ENCODE measurements at regions not wholly inside any gene's neighbourhood (a gene's known extent, or its start where the extent isn't known, plus 50 kb on each side); places are given as distances from the start of the nearest gene placed in this dataset.

DNA sequence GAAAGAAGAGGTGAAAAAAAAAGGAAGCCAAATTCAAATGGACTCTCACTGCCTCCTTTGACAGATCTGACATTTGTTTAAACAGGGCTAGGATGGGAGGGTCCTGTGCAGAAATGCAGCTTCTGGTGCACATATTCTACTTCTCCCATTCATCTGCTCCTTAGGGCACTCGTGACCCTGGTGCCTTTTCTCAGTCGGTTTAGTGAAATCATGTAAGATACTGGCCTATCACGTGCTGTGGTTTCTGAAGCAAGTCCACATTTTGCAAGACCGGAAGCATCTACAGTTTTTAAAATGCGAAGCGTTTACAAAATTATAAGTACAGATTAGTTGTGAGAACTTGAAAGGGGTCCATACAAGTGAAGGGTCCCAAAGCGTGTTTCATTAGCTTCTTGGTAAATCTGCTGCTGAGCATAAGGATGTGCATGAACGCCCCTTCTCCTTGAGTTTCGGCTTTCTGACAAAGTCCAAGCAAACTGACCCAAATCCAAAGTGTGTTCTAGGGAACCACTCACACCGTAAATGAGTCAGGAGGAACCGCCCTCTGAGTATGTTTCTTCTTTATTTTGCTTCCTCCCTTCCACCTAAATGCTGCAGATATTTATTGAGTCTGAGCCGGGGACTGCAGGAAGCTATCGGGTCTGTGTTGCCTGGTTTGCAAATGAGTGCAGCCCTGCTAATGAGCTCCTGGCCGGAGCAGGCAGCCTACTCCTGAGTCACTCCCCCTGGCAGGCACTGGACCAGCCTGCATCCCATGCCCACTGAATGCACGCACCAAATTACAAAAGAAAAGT lies 323.8 kb upstream of the JARID2 start:
- peak; percentile 44 for DNase-seq (ENCODE audit: low spot score)

DNA sequence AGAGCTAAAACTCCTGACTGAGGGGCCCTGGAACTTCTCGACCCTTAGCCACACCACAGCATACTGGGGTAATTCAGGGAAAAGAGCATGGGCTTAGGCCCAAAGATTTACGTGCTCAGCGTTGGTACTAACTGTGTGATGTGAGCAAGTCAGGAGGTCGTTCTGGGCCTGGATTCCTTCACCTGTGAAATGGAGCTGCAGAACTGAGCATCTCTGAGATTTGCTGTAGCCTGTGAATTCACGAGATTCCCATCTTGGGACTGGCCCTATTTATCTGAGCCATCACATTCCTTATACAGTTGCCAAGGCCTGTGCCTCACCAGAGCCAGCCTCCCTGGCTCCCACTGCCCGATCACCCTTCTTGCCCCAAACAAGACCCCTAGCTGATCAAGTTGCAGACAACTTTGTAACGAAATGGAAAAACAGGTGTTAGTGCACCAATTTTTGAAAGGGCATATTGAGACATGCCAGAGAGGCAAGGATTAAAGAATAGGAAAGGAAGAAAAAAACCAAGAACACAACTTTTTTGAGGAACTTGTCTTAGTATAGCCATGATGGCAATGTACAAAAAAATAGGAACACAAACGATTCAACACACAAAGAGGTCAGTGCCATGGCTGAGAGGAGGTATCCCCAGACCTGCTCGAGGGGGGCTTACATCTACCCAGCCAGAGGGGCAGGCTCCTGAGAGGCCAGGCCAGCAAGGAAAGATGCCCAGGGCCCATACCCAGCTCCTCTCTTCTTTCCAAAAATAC lies 323.0 kb upstream of the JARID2 start:
- Histone ChIP-seq H4K20me1 (replicated peaks; ENCODE audit: insufficient read depth) (no peaks in the 10 kb centered on the region), H3K9me2 (ENCODE audit: insufficient read depth) (no peaks in the 10 kb centered on the region), H2AFZ (peak overlapping the region; percentile 35; the same call in 1 of the 2 replicates), H3K36me3 (ENCODE audit: insufficient read depth) (no peaks in the 10 kb centered on the region), H3K27ac (ENCODE audit: low read depth) (peak overlapping the region; percentile 68), H3K27me3 (ENCODE audit: insufficient read depth) (no peaks in the 10 kb centered on the region), H3F3A (replicated peaks; ENCODE audit: low read depth) (peaks cover 15% of the 10 kb centered on the region; the same call in 1 of the 2 replicates), H3K79me2 (replicated peaks; ENCODE audit: insufficient read depth) (peaks cover 9% of the 10 kb centered on the region; the same call in 1 of the 2 replicates), H3K4me2 (peak overlapping the region; percentile 51; the same call in 1 of the 2 replicates), H3K4me1 (ENCODE audit: insufficient read depth) (peaks cover 48% of the 10 kb centered on the region), H3K4me3 (no peak overlapping the region)
- H3K9me3 Mint-ChIP-seq = no peaks in the 10 kb centered on the region
- H3K27me3 Mint-ChIP-seq (ENCODE audit: insufficient read depth, low read depth, poor library complexity) = peaks cover 6% of the 10 kb centered on the region
- no peaks in the 10 kb centered on the region for H3K36me3 Mint-ChIP-seq (ENCODE audit: low read depth)
- peaks cover 54% of the 10 kb centered on the region for H3K4me1 Mint-ChIP-seq
- DNase-seq (ENCODE audit: low spot score) (no peak), ATAC-seq (peak; percentile 5; the same call in 2 of the 3 replicates)
- H3K27ac Mint-ChIP-seq = peak overlapping the region; percentile 59; the same call in 1 of the 2 replicates
- no peak overlapping the region for H3K4me3 Mint-ChIP-seq
- TF ChIP-seq CREB1 (CRISPR knock-in tag; IDR thresholded peaks at IDR 0.05; ENCODE audit: low read depth) = no peak
- TF ChIP-seq ZNF331 (CRISPR knock-in tag; IDR thresholded peaks at IDR 0.05; ENCODE audit: low read depth) = no peak
- no peak for TF ChIP-seq NANOG (IDR thresholded peaks at IDR 0.05; ENCODE audit: borderline replicate concordance)
- TF ChIP-seq POLR2AphosphoS5 (IDR thresholded peaks at IDR 0.05; ENCODE audit: low read depth) = no peak
- TF ChIP-seq, protein P1, sequence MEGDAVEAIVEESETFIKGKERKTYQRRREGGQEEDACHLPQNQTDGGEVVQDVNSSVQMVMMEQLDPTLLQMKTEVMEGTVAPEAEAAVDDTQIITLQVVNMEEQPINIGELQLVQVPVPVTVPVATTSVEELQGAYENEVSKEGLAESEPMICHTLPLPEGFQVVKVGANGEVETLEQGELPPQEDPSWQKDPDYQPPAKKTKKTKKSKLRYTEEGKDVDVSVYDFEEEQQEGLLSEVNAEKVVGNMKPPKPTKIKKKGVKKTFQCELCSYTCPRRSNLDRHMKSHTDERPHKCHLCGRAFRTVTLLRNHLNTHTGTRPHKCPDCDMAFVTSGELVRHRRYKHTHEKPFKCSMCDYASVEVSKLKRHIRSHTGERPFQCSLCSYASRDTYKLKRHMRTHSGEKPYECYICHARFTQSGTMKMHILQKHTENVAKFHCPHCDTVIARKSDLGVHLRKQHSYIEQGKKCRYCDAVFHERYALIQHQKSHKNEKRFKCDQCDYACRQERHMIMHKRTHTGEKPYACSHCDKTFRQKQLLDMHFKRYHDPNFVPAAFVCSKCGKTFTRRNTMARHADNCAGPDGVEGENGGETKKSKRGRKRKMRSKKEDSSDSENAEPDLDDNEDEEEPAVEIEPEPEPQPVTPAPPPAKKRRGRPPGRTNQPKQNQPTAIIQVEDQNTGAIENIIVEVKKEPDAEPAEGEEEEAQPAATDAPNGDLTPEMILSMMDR (conservative IDR thresholded peaks at IDR 0.05; ENCODE audit: low read depth in 2 of 2) = no peak
- no peak for TF ChIP-seq STAT1 (IDR thresholded peaks at IDR 0.05; ENCODE audit: unreplicated experiment)
- TF ChIP-seq, protein P2, sequence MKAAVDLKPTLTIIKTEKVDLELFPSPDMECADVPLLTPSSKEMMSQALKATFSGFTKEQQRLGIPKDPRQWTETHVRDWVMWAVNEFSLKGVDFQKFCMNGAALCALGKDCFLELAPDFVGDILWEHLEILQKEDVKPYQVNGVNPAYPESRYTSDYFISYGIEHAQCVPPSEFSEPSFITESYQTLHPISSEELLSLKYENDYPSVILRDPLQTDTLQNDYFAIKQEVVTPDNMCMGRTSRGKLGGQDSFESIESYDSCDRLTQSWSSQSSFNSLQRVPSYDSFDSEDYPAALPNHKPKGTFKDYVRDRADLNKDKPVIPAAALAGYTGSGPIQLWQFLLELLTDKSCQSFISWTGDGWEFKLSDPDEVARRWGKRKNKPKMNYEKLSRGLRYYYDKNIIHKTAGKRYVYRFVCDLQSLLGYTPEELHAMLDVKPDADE (IDR thresholded peaks at IDR 0.05) = no peak
- TF ChIP-seq EZH2phosphoT487 (IDR thresholded peaks at IDR 0.05; ENCODE audit: unreplicated experiment) = no peak

More for the DNA sequence above, 323.8 kb upstream of the JARID2 start:
- peak overlapping the region; percentile 68 for H3K27ac ChIP-seq (ENCODE audit: low read depth)
- H3K4me2 ChIP-seq = peak overlapping the region; percentile 51; the same call in 1 of the 2 replicates
- peak overlapping the region; percentile 35; the same call in 1 of the 2 replicates for H2AFZ ChIP-seq
- H3F3A ChIP-seq (replicated peaks; ENCODE audit: low read depth) = peaks cover 15% of the 10 kb centered on the region; the same call in 1 of the 2 replicates
- no peaks in the 10 kb centered on the region for H3K9me2 ChIP-seq (ENCODE audit: insufficient read depth)
- no peak for TF ChIP-seq ZNF331 (CRISPR knock-in tag; IDR thresholded peaks at IDR 0.05; ENCODE audit: low read depth)
- TF ChIP-seq JUNB (IDR thresholded peaks at IDR 0.05; ENCODE audit: unreplicated experiment) = no peak
- no peak for TF ChIP-seq EZH2phosphoT487 (IDR thresholded peaks at IDR 0.05; ENCODE audit: unreplicated experiment)
- TF ChIP-seq, protein P2 (IDR thresholded peaks at IDR 0.05) = no peak
- TF ChIP-seq, protein P1 (conservative IDR thresholded peaks at IDR 0.05; ENCODE audit: low read depth in 2 of 2) = 0 out of 4 replicates have a peak, but pooled peaks of 1 of the 2 experiments have one; percentile 1
- Mint-ChIP-seq H3K9me3 (no peaks in the 10 kb centered on the region), H3K4me1 (peaks cover 54% of the 10 kb centered on the region), H3K27ac (peak overlapping the region; percentile 59; the same call in 1 of the 2 replicates), H3K27me3 (ENCODE audit: insufficient read depth, low read depth, poor library complexity) (peaks cover 9% of the 10 kb centered on the region), H3K4me3 (no peak overlapping the region), H3K36me3 (ENCODE audit: low read depth) (no peaks in the 10 kb centered on the region)
- no peaks in the 10 kb centered on the region for H3K27me3 ChIP-seq (ENCODE audit: insufficient read depth)
- H3K4me3 ChIP-seq = no peak overlapping the region
- H3K79me2 ChIP-seq (replicated peaks; ENCODE audit: insufficient read depth) = peaks cover 9% of the 10 kb centered on the region; the same call in 1 of the 2 replicates
- H4K20me1 ChIP-seq (replicated peaks; ENCODE audit: insufficient read depth) = no peaks in the 10 kb centered on the region
- no peaks in the 10 kb centered on the region for H3K36me3 ChIP-seq (ENCODE audit: insufficient read depth)
- ATAC-seq = peak; percentile 74
- H3K4me1 ChIP-seq (ENCODE audit: insufficient read depth) = peaks cover 48% of the 10 kb centered on the region
